ENCODE measurements at regions not wholly inside any gene's neighbourhood (a gene's known extent, or its start where the extent isn't known, plus 50 kb on each side); places are given as distances from the start of the nearest gene placed in this dataset.
A peak's percentile ranks its signal among the peaks of the same experiment; 100 is the strongest.

DNA sequence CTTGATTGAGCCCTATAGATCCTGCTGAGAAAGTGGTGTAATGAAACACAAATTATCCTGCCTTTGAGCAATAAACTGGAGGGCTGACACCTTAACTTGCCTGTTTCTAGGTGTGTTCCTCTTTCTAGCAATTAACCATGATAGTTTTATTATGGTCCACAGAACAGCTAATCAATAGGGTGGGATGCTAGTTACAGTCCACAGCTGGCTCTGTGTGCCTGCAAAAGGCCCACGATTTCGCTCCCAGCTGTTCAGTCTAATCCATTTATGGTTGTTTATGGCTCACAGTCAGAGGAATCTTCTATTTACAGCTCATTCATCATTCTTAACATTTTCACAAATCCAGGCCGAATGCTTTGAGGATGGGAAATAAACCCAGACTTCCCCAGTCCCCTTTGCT lies 674.9 kb downstream of the SMARCA1 start:
- DNase-seq: no peak
- Histone ChIP-seq H4K12ac (ENCODE audit: low read depth, low read length) (no peak overlapping the region), H3K79me2 (ENCODE audit: control insufficient read depth, insufficient read depth, low read length, poor library complexity) (no peaks in the 10 kb centered on the region), H3K9ac (ENCODE audit: low read length) (no peak overlapping the region), H2AK5ac (ENCODE audit: low read length) (no peak overlapping the region), H2BK120ac (ENCODE audit: insufficient read depth, low read length, poor library complexity) (no peak overlapping the region), H4K8ac (ENCODE audit: low read depth, low read length) (no peak overlapping the region), H2BK5ac (ENCODE audit: low read depth, low read length, poor library complexity) (no peak overlapping the region), H2BK12ac (ENCODE audit: low read length) (no peak overlapping the region), H3K4ac (ENCODE audit: low read depth, low read length) (no peak overlapping the region), H3K36me3 (ENCODE audit: control insufficient read depth in 1 of 2, insufficient read depth in 2 of 2, low read length in 2 of 2) (no peaks in the 10 kb centered on the region), H4K91ac (ENCODE audit: low read depth, low read length) (no peak overlapping the region), H2AFZ (ENCODE audit: insufficient read depth, low read length, poor library complexity) (no peak overlapping the region), H3K27me3 (ENCODE audit: insufficient read depth, low read length) (no peaks in the 10 kb centered on the region), H3K4me3 (ENCODE audit: low read depth, low read length) (no peak overlapping the region), H3K9me3 (ENCODE audit: insufficient read depth, low read depth, low read length) (no peaks in the 10 kb centered on the region), H3K4me2 (ENCODE audit: low read length) (no peak overlapping the region), H3K18ac (ENCODE audit: low read length) (no peak overlapping the region), H3K27ac (ENCODE audit: low read depth, low read length) (no peak overlapping the region), H3K79me1 (ENCODE audit: low read length) (no peaks in the 10 kb centered on the region), H3K14ac (ENCODE audit: low read length) (no peak overlapping the region), H3K23ac (ENCODE audit: low read length) (no peak overlapping the region), H3K4me1 (ENCODE audit: control insufficient read depth in 1 of 2, insufficient read depth in 2 of 2, low read length in 2 of 2) (no peaks in the 10 kb centered on the region)
- no CpG with 5 or more reads among the region's 3 CpGs for WGBS (ENCODE audit: extremely low coverage, insufficient coverage, insufficient read length)

- no peak overlapping the region for H3K4me3 ChIP-seq (ENCODE audit: low read depth, low read length)
- H3K4me2 ChIP-seq (ENCODE audit: low read length): no peak overlapping the region
- no peak overlapping the region for H3K18ac ChIP-seq (ENCODE audit: low read length)
- H2BK12ac ChIP-seq (ENCODE audit: low read length): no peak overlapping the region
- H3K4ac ChIP-seq (ENCODE audit: low read depth, low read length): no peak overlapping the region
- no peak overlapping the region for H2BK5ac ChIP-seq (ENCODE audit: low read depth, low read length, poor library complexity)
- no peaks in the 10 kb centered on the region for H3K79me1 ChIP-seq (ENCODE audit: low read length)
- no peaks in the 10 kb centered on the region for H3K9me3 ChIP-seq (ENCODE audit: insufficient read depth, low read depth, low read length)
- no peak overlapping the region for H2AK5ac ChIP-seq (ENCODE audit: low read length)
- no peaks in the 10 kb centered on the region for H3K27me3 ChIP-seq (ENCODE audit: insufficient read depth, low read length)
- H4K8ac ChIP-seq (ENCODE audit: low read depth, low read length): no peak overlapping the region
- WGBS (ENCODE audit: extremely low coverage, insufficient coverage, insufficient read length): no CpG with 5 or more reads among the region's 3 CpGs
- no peak overlapping the region for H3K27ac ChIP-seq (ENCODE audit: low read depth, low read length)
- H3K36me3 ChIP-seq (ENCODE audit: control insufficient read depth in 1 of 2, insufficient read depth in 2 of 2, low read length in 2 of 2): no peaks in the 10 kb centered on the region
- no peak overlapping the region for H3K14ac ChIP-seq (ENCODE audit: low read length)
- H3K4me1 ChIP-seq (ENCODE audit: control insufficient read depth in 1 of 2, insufficient read depth in 2 of 2, low read length in 2 of 2): no peaks in the 10 kb centered on the region
- H3K9ac ChIP-seq (ENCODE audit: low read length): no peak overlapping the region
- no peak overlapping the region for H4K91ac ChIP-seq (ENCODE audit: low read depth, low read length)
- no peaks in the 10 kb centered on the region for H3K79me2 ChIP-seq (ENCODE audit: control insufficient read depth, insufficient read depth, low read length, poor library complexity)
- H2BK120ac ChIP-seq (ENCODE audit: insufficient read depth, low read length, poor library complexity): no peak overlapping the region
- DNase-seq: no peak
- H3K23ac ChIP-seq (ENCODE audit: low read length): no peak overlapping the region
- no peak overlapping the region for H2AFZ ChIP-seq (ENCODE audit: insufficient read depth, low read length, poor library complexity)
- H4K12ac ChIP-seq (ENCODE audit: low read depth, low read length): no peak overlapping the region
These were observed 676.9 kb downstream of the SMARCA1 start for GRCh38 chrX:128846385-128846784.

DNA sequence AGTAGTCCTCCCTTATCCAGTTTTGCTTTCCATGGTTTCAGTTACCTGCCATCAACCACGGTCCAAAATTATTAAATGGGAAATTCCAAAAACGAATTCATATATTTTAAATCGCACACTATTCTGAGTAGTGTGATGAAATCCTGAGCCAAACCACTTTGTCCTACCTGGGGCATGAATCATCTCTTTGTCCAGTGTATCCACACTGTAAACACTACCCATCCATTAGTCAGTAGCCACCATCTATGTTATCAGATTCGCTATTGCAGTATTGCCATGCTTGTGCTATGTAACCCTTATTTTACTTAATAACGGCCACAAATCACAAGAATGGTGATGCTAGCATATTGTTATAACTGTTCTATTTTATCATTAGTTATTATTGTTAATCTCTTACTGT lies 704.6 kb downstream of the SMARCA1 start:
- H3K27ac ChIP-seq (ENCODE audit: low read depth, low read length): no peak overlapping the region
- H3K4ac ChIP-seq (ENCODE audit: low read depth, low read length): no peak overlapping the region
- no peak overlapping the region for H2AK5ac ChIP-seq (ENCODE audit: low read length)
- no peaks in the 10 kb centered on the region for H3K9me3 ChIP-seq (ENCODE audit: insufficient read depth, low read depth, low read length)
- no peaks in the 10 kb centered on the region for H3K4me1 ChIP-seq (ENCODE audit: control insufficient read depth in 1 of 2, insufficient read depth in 2 of 2, low read length in 2 of 2)
- H2BK12ac ChIP-seq (ENCODE audit: low read length): no peak overlapping the region
- DNase-seq: peak in 1 of 2 donors; percentile 49
- H4K8ac ChIP-seq (ENCODE audit: low read depth, low read length): no peak overlapping the region
- no peaks in the 10 kb centered on the region for H3K79me2 ChIP-seq (ENCODE audit: control insufficient read depth, insufficient read depth, low read length, poor library complexity)
- no peak overlapping the region for H3K23ac ChIP-seq (ENCODE audit: low read length)
- H3K4me2 ChIP-seq (ENCODE audit: low read length): no peak overlapping the region
- no peak overlapping the region for H2AFZ ChIP-seq (ENCODE audit: insufficient read depth, low read length, poor library complexity)
- no peak overlapping the region for H2BK5ac ChIP-seq (ENCODE audit: low read depth, low read length, poor library complexity)
- no peak overlapping the region for H3K14ac ChIP-seq (ENCODE audit: low read length)
- H3K4me3 ChIP-seq (ENCODE audit: low read depth, low read length): no peak overlapping the region
- no peaks in the 10 kb centered on the region for H3K36me3 ChIP-seq (ENCODE audit: control insufficient read depth in 1 of 2, insufficient read depth in 2 of 2, low read length in 2 of 2)
- WGBS (ENCODE audit: extremely low coverage, insufficient coverage, insufficient read length): no CpG with 5 or more reads among the region's 5 CpGs
- no peak overlapping the region for H3K18ac ChIP-seq (ENCODE audit: low read length)
- H3K79me1 ChIP-seq (ENCODE audit: low read length): no peaks in the 10 kb centered on the region
- H3K9ac ChIP-seq (ENCODE audit: low read length): no peak overlapping the region
- H4K91ac ChIP-seq (ENCODE audit: low read depth, low read length): no peak overlapping the region
- no peak overlapping the region for H2BK120ac ChIP-seq (ENCODE audit: insufficient read depth, low read length, poor library complexity)
- no peaks in the 10 kb centered on the region for H3K27me3 ChIP-seq (ENCODE audit: insufficient read depth, low read length)
- H4K12ac ChIP-seq (ENCODE audit: low read depth, low read length): no peak overlapping the region

GRCh38 chrX:128816919-128817318 lies 706.4 kb downstream of the SMARCA1 start:
- peak in 1 of 2 donors; percentile 18 for DNase-seq
- Histone ChIP-seq H2AFZ (ENCODE audit: insufficient read depth, low read length, poor library complexity) (no peak overlapping the region), H3K18ac (ENCODE audit: low read length) (no peak overlapping the region), H2BK12ac (ENCODE audit: low read length) (no peak overlapping the region), H3K79me1 (ENCODE audit: low read length) (no peaks in the 10 kb centered on the region), H3K23ac (ENCODE audit: low read length) (no peak overlapping the region), H2AK5ac (ENCODE audit: low read length) (no peak overlapping the region), H4K8ac (ENCODE audit: low read depth, low read length) (no peak overlapping the region), H3K27ac (ENCODE audit: low read depth, low read length) (no peak overlapping the region), H3K9me3 (ENCODE audit: insufficient read depth, low read depth, low read length) (no peaks in the 10 kb centered on the region), H3K36me3 (ENCODE audit: control insufficient read depth in 1 of 2, insufficient read depth in 2 of 2, low read length in 2 of 2) (no peaks in the 10 kb centered on the region), H3K14ac (ENCODE audit: low read length) (no peak overlapping the region), H3K9ac (ENCODE audit: low read length) (no peak overlapping the region), H3K79me2 (ENCODE audit: control insufficient read depth, insufficient read depth, low read length, poor library complexity) (no peaks in the 10 kb centered on the region), H4K91ac (ENCODE audit: low read depth, low read length) (no peak overlapping the region), H4K12ac (ENCODE audit: low read depth, low read length) (no peak overlapping the region), H3K4me2 (ENCODE audit: low read length) (no peak overlapping the region), H2BK120ac (ENCODE audit: insufficient read depth, low read length, poor library complexity) (no peak overlapping the region), H2BK5ac (ENCODE audit: low read depth, low read length, poor library complexity) (no peak overlapping the region), H3K4ac (ENCODE audit: low read depth, low read length) (no peak overlapping the region), H3K4me1 (ENCODE audit: control insufficient read depth in 1 of 2, insufficient read depth in 2 of 2, low read length in 2 of 2) (no peaks in the 10 kb centered on the region), H3K27me3 (ENCODE audit: insufficient read depth, low read length) (no peaks in the 10 kb centered on the region), H3K4me3 (ENCODE audit: low read depth, low read length) (no peak overlapping the region)
- WGBS (ENCODE audit: extremely low coverage, insufficient coverage, insufficient read length): no CpG with 5 or more reads among the region's 3 CpGs
